ENCODE measurements at regions not wholly inside any gene's neighbourhood (a gene's known extent, or its start where the extent isn't known, plus 50 kb on each side); places are given as distances from the start of the nearest gene placed in this dataset.
"Not testable (repeated sequence)": the region's sequence is repeated elsewhere in the genome, so short reads cannot be mapped to it uniquely, and the experiment has no call there.

DNA sequence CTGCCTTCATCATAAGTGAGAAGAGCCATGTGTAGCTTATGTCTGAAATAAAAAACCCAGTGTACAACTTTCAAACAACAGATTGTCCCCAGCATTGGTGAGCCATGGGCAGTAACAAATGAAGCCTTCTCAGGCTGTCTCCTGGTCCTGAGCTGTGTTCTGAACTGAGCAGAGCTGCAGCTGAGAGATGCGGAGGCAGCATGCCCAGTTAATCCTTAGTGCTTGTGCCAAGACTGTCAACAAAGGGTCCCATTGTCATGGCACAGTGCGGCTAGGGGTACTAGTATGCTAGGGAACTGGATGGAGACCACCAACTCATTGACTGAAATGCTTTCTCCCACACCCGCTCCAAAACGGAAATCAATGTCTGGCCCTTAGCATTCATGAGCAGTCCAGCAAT is 154.3 kb downstream of the RMST start:
- FAIRE-seq, result no peak

DNA sequence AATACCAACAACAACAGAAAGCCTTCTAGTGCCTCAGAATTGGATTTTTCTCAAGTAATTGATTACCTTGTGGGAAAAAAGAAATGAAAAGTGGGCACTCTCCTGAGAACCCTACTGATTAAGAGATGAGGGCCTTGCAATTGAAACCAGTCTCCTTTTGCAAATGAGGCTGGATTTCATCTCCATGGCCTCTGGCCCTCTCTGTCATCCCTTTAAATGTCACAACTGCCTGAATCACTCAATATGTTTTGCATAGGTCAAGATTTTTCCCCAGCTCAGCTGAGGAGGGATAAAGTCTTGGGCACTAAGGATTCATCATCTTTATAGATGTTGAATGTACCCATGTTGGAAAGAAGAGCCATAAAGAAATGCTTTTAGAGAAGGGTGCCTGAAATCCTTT is 166.4 kb downstream of the RMST start:
- DNase-seq (ENCODE audit: insufficient read length, low spot score), result no peak
- no peak for FAIRE-seq

More for the DNA sequence above, 154.3 kb downstream of the RMST start:
- DNase-seq (ENCODE audit: insufficient read length, low spot score), result no peak

GRCh38 chr12:97629382-97629781 is 166.8 kb downstream of the RMST start:
- FAIRE-seq, result no peak

GRCh38 chr12:97630356-97630755 is 167.8 kb downstream of the RMST start:
- no peak for FAIRE-seq
- no peak for DNase-seq (ENCODE audit: insufficient read length, low spot score)

More at GRCh38 chr12:97629382-97629781, 166.8 kb downstream of the RMST start:
- no peak for DNase-seq (ENCODE audit: insufficient read length, low spot score)

- DNase-seq (ENCODE audit: insufficient read length, low spot score) (no peak), FAIRE-seq (no peak)
Observed at GRCh38 chr12:97630875-97631274, 168.3 kb downstream of the RMST start.

DNA sequence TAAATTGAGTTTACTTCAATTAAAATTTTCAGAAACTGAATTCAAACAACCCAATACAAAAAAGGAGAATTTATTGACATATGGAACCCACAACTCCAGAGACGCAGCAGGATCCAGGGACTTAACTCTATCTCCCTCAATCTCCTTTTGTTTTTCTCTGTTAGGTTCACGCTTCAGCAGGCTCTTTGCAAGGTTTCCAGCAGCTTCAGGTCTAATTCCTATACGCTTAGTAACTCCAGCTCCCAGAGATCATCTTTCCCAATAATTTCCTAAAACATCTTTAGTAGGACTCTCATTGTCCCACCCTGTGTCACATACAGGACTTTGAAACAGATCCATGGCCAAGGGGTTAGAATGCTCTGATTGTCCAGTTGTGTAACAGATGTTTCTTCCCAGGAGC is 175.2 kb downstream of the RMST start:
- no peak for DNase-seq (ENCODE audit: insufficient read length, low spot score)
- FAIRE-seq, result no peak

- DNase-seq (ENCODE audit: insufficient read length, low spot score), result no peak
- FAIRE-seq, result no peak
Observed at GRCh38 chr12:97638739-97639138, 176.1 kb downstream of the RMST start.

GRCh38 chr12:97639702-97640101 is 177.1 kb downstream of the RMST start:
- FAIRE-seq (no peak), DNase-seq (ENCODE audit: insufficient read length, low spot score) (no peak)

GRCh38 chr12:97640826-97641225 is 178.2 kb downstream of the RMST start:
- no peak for FAIRE-seq
- no peak for DNase-seq (ENCODE audit: insufficient read length, low spot score)

DNA sequence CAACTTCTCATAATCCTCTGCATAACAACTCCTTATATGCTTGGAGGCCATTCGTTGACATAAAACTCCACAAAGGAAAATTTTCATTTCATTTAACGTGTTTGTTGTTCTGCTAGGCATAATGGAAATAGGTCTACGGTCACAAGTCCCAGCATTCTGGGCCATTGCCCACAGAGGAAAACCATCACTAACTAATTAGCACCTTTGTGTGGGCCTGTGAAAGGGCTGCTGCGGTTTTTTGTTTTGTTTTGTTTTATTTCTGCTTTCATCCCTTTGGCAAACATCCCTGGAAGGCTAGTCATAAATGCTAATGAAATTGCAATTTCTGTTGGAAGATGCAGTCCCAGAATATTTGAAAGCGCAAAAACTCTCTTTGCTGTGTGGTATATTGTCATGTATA is 180.3 kb downstream of the RMST start:
- DNase-seq (ENCODE audit: insufficient read length, low spot score), result no peak
- no peak for FAIRE-seq

- DNase-seq (ENCODE audit: insufficient read length, low spot score) (no peak), FAIRE-seq (no peak)
Observed at GRCh38 chr12:97643924-97644323, 181.3 kb downstream of the RMST start.

- no peak for DNase-seq (ENCODE audit: insufficient read length, low spot score)
- FAIRE-seq, result no peak
Observed at GRCh38 chr12:97645726-97646125, 183.1 kb downstream of the RMST start.

GRCh38 chr12:97647142-97647541 is 184.5 kb downstream of the RMST start:
- DNase-seq (ENCODE audit: insufficient read length, low spot score) (no peak), FAIRE-seq (no peak)

DNA sequence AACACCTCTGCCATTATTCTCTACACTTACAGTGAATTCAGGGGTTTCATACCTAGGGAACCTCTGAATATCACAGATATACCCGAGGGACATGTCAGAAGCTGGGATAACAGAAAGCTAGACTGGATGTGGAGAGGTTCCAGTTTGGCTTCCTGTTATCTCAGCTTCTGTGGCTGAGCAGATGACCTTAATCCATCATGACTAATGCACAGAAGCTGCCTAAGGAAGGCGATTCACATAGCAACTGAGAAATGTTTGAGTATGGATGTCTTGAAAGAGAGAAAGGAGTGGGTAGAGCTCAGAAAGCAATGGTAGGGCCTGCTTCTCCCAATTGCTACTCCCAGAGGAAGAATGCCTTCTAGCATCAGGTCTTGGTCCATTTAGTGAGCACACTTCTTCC is 187.6 kb downstream of the RMST start:
- FAIRE-seq (no peak), DNase-seq (ENCODE audit: insufficient read length, low spot score) (no peak)

DNA sequence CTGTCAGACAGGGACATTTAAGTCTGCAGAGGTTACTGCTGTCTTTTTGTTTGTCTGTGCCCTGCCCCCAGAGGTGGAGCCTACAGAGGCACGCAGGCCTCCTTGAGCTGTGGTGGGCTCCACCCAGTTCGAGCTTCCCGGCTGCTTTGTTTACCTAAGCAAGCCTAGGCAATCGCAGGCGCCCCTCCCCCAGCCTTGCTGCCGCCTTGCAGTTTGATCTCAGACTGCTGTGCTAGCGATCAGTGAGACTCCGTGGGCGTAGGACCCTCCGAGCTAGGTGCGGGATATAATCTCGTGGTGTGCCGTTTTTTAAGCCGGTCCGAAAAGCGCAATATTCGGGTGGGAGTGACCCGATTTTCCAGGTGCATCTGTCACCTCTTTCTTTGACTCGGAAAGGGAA is 193.9 kb downstream of the RMST start:
- not testable (repeated sequence) for FAIRE-seq

GRCh38 chr12:97659117-97659880 is 196.7 kb downstream of the RMST start:
- DNase-seq (ENCODE audit: insufficient read length, low spot score), result no peak
- FAIRE-seq, result no peak

More for the DNA sequence above, 193.9 kb downstream of the RMST start:
- not testable (repeated sequence) for DNase-seq (ENCODE audit: insufficient read length, low spot score)

- no peak for DNase-seq (ENCODE audit: insufficient read length, low spot score)
- FAIRE-seq, result no peak
Observed at GRCh38 chr12:97666263-97666662, 203.7 kb downstream of the RMST start.

DNA sequence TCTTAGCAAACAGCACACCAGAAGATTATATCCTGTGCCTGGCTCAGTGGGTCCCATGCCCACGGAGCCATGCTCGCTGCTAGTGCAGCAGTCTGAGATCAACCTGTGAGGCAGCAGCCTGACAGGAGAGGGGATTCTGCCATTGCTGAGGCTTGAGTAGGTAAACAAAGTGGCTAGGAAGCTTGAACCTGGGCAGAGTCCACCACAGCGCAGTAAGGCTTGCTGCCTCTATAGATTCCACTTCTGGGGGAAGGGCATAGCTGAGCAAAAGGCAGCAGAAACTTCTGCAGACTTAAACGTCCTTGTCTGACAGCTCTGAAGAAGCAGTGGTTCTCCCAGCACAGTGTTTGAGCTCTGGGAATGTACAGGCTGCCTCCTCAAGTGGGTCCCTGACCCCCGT is 210.3 kb downstream of the RMST start:
- FAIRE-seq (no peak), DNase-seq (ENCODE audit: insufficient read length, low spot score) (no peak)

GRCh38 chr12:97680751-97681150 is 218.1 kb downstream of the RMST start:
- DNase-seq (ENCODE audit: insufficient read length, low spot score) (no peak), FAIRE-seq (no peak)

GRCh38 chr12:97681612-97682504 is 219.3 kb downstream of the RMST start:
- DNase-seq (ENCODE audit: insufficient read length, low spot score) (no peak), FAIRE-seq (no peak)

- FAIRE-seq (no peak), DNase-seq (ENCODE audit: insufficient read length, low spot score) (no peak)
Observed at GRCh38 chr12:97685360-97685759, 222.8 kb downstream of the RMST start.

DNA sequence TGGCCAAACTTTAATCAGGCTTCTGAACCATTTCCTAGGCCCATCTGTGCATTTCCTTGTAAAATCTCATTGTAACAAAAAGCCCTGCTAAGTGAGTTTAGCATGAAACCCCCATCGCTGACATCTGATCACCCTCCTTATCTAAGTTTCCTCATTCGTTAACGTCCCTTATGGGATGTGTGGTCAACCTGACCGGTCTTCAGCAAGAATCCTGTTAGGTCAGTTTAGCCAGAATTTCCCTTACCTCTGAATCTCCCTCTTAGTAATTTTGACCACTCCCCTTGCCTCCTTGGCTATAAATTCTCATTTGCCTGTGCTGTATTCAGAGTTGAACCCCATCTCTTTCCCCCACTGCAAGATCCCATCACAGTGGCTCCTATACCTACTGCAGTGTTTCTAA is 239.3 kb downstream of the RMST start:
- DNase-seq (ENCODE audit: insufficient read length, low spot score), result no peak

More for the DNA sequence above, 239.3 kb downstream of the RMST start:
- no peak for FAIRE-seq

All from GM19239 (cell line).